C4-2B (cell line): ENCODE measurements at regions not wholly inside any gene's neighbourhood (a gene's known extent, or its start where the extent isn't known, plus 50 kb on each side); places are given as distances from the start of the nearest gene placed in this dataset.

ENCODE experiments used
- ZFX ChIP-seq: fragments of 450-650 bp; IDR thresholded peaks from 2 replicates; pipeline ENCODE4 v1.6.1; 2017
- TF ChIP-seq, protein P1 (sequence below): fragments of 450-650 bp; conservative IDR thresholded peaks from 2 replicates; pipeline ENCODE4 v1.5.1; 2017; ENCODE audit warnings: mild to moderate bottlenecking

DNA sequence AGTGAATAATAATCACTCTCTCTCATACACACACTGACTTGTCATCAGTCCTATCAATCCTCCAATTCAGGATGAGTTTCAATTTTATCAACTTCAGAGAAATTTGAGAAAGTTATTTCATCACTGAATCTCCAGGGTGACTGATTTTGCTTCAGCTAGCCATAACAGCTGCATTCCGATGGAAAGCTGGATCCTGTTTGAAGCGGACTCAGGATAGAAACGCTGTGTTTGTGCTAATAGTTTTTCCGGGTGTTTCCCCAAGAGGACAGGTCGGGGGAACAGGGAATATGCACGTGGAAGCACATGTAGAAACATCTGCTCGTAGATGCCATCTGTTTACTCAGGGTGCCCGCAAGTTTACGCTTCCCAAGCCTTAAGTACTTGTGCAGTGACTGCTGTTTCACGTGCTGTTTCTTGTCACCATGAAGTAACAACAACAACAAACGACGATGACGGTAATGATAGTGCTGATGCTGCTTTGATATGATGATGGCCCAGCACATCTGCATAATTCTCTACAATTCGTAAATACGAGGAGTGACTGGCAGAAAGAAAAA lies 263.7 kb upstream of the DAPK1 start:
- TF ChIP-seq, protein P1, sequence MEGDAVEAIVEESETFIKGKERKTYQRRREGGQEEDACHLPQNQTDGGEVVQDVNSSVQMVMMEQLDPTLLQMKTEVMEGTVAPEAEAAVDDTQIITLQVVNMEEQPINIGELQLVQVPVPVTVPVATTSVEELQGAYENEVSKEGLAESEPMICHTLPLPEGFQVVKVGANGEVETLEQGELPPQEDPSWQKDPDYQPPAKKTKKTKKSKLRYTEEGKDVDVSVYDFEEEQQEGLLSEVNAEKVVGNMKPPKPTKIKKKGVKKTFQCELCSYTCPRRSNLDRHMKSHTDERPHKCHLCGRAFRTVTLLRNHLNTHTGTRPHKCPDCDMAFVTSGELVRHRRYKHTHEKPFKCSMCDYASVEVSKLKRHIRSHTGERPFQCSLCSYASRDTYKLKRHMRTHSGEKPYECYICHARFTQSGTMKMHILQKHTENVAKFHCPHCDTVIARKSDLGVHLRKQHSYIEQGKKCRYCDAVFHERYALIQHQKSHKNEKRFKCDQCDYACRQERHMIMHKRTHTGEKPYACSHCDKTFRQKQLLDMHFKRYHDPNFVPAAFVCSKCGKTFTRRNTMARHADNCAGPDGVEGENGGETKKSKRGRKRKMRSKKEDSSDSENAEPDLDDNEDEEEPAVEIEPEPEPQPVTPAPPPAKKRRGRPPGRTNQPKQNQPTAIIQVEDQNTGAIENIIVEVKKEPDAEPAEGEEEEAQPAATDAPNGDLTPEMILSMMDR, result no peak
- no peak for TF ChIP-seq ZFX
